Endothelial cell of umbilical vein (primary cell): ENCODE measurements at regions not wholly inside any gene's neighbourhood (a gene's known extent, or its start where the extent isn't known, plus 50 kb on each side); places are given as distances from the start of the nearest gene placed in this dataset.

Experiments used
- BruUV-seq: library from RNA; stranded (reverse); fragments of 400-500 nt; replicated peaks from 2 replicates; lab custom pipeline; 2021; lab: Mats Ljungman, UMichigan
- CTCF ChIA-PET: fragments of 300-600, 350-600 bp; sonication (Branson Sonifier 250); formaldehyde crosslinking; loops from one replicate; lab custom pipeline; 2021; ENCODE audit warnings: antibody characterized with exemption, inconsistent platforms; lab: Charles Lee
- POLR2A ChIA-PET: fragments of 300-600, 350-600 bp; sonication (Branson Sonifier 250); formaldehyde crosslinking; loops from one replicate; lab custom pipeline; 2021; ENCODE audit warnings: antibody characterized with exemption, inconsistent platforms; lab: Charles Lee
- DNase-seq: peaks from one replicate; pipeline ENCODE4 v3.0.0-alpha.2; 2011; ENCODE audit warnings: low read depth, low spot score
- FAIRE-seq: peaks from 2 replicates; lab custom pipeline; 2011; peaks lifted over from hg19 to GRCh38; lab: Jason Lieb, UNC
- H2AFZ ChIP-seq: 2 replicates; pipeline ENCODE4 v1.6.0; 2012; ENCODE audit warnings: low read depth, low read length, control low read depth, inconsistent platforms
- H3K27ac ChIP-seq: 2 replicates; pipeline ENCODE4 v1.5.1; 2011; ENCODE audit warnings: low read depth, mild to moderate bottlenecking, control low read depth, low read length, moderate library complexity; ENCODE audit not compliant: insufficient read depth
- H3K27me3 ChIP-seq, 2 experiments: 2 replicates each; pipeline versions ENCODE4 v1.6.0 to v1.6.1; 2011; ENCODE audit warnings: low read length in 2 of 2, mixed read lengths in 1 of 2; ENCODE audit not compliant: control insufficient read depth in 2 of 2, insufficient read depth in 2 of 2
- H3K36me3 ChIP-seq, 2 experiments: 2 replicates in 1 of 2; 3 replicates in 1 of 2; pipeline ENCODE4 v1.5.1; 2011; ENCODE audit warnings: low read length in 2 of 2, mild to moderate bottlenecking in 1 of 2, moderate library complexity in 1 of 2; ENCODE audit not compliant: control insufficient read depth in 2 of 2, insufficient read depth in 2 of 2; ENCODE audit errors: extremely low read depth in 1 of 2
- H3K4me1 ChIP-seq: 3 replicates; pipeline ENCODE4 v1.5.1; 2011; ENCODE audit warnings: mild to moderate bottlenecking, low read length; ENCODE audit not compliant: control insufficient read depth, insufficient read depth; ENCODE audit errors: extremely low read depth
- H3K4me2 ChIP-seq: 2 replicates; pipeline ENCODE4 v1.6.1; 2011; ENCODE audit warnings: low read length, control low read depth, mixed read lengths; ENCODE audit not compliant: insufficient read depth
- H3K4me3 ChIP-seq, 3 experiments: fragments of 200-600 bp in 1 of 3; sonication (generic), shearing (Covaris generic) in 1 of 3; replicated peaks in 1 of 3; 2 replicates each; pipeline ENCODE4 v1.5.1; 2011 to 2016; ENCODE audit warnings: control low read depth in 3 of 3, low read length in 3 of 3, mild to moderate bottlenecking in 2 of 3, inconsistent platforms in 1 of 3, low read depth in 1 of 3, moderate library complexity in 1 of 3; ENCODE audit not compliant: insufficient read depth in 1 of 3
- H3K79me2 ChIP-seq: 2 replicates; pipeline ENCODE4 v1.6.0; 2012; ENCODE audit warnings: low read length, inconsistent platforms; ENCODE audit not compliant: control insufficient read depth, insufficient read depth
- H3K9ac ChIP-seq: replicated peaks from 2 replicates; pipeline ENCODE3; 2011; ENCODE audit warnings: low read length, control low read depth; ENCODE audit not compliant: insufficient read depth; ENCODE audit errors: extremely low read depth
- H3K9me1 ChIP-seq: replicated peaks from 3 replicates; pipeline ENCODE4 v1.6.0; 2011; ENCODE audit warnings: mild to moderate bottlenecking, low read length; ENCODE audit not compliant: control insufficient read depth, insufficient read depth; ENCODE audit errors: extremely low read depth
- H3K9me3 ChIP-seq: replicated peaks from 2 replicates; pipeline ENCODE4 v1.5.1; 2012; ENCODE audit warnings: low read length, inconsistent platforms; ENCODE audit not compliant: control insufficient read depth, insufficient read depth
- H4K20me1 ChIP-seq: replicated peaks from 2 replicates; pipeline ENCODE3; 2011; ENCODE audit warnings: mild to moderate bottlenecking, low read length; ENCODE audit not compliant: control insufficient read depth, insufficient read depth; ENCODE audit errors: extremely low read depth
- EZH2 ChIP-seq: IDR thresholded peaks from 2 replicates; pipeline ENCODE4 v1.6.1; 2012; ENCODE audit warnings: borderline replicate concordance, low read depth, mild to moderate bottlenecking, moderate library complexity, low read length, inconsistent platforms; ENCODE audit not compliant: severe bottlenecking
- FOS ChIP-seq: IDR thresholded peaks from 2 replicates; pipeline ENCODE4 v1.6.1; 2011; ENCODE audit warnings: mild to moderate bottlenecking, low read length, moderate library complexity, borderline replicate concordance; ENCODE audit not compliant: insufficient read depth
- GATA2 ChIP-seq: IDR thresholded peaks from 2 replicates; pipeline ENCODE4 v1.7.0; 2011; ENCODE audit warnings: low read depth, mild to moderate bottlenecking, moderate library complexity, mixed read lengths, low read length; ENCODE audit not compliant: insufficient read length, insufficient read depth
- JUN ChIP-seq: IDR thresholded peaks from 2 replicates; pipeline ENCODE4 v1.6.1; 2011; ENCODE audit warnings: borderline replicate concordance, low read depth; ENCODE audit not compliant: insufficient read length, insufficient read depth
- MYC ChIP-seq: IDR thresholded peaks from one replicate; pipeline ENCODE4 v1.6.1; 2011; ENCODE audit warnings: mild to moderate bottlenecking, low read depth, low read length
- POLR2A ChIP-seq: IDR thresholded peaks from 2 replicates; pipeline ENCODE4 v1.6.1; 2012; ENCODE audit warnings: low read depth, mild to moderate bottlenecking, control low read depth, low read length
- POLR2AphosphoS5 ChIP-seq: IDR thresholded peaks from 2 replicates; pipeline ENCODE4 v1.6.1; 2012; ENCODE audit warnings: low read depth, mild to moderate bottlenecking, control low read depth, low read length, moderate library complexity; ENCODE audit not compliant: insufficient read depth
- dilution Hi-C: fragments of 300-500 bp; cut with MboI; formaldehyde crosslinking; loops from one replicate; pipeline ENCODE4 v1.15.0; 2019; ENCODE audit warnings: low sequenced_read_pairs; ENCODE audit not compliant: extremely low pct_ligation_motif_present
- intact Hi-C: fragments of 100-400 bp; cut with micrococcal nuclease; formaldehyde crosslinking; loops from one replicate; pipeline ENCODE4 v1.10.0; 2022
- TF ChIP-seq, protein P1 (sequence below), 2 donors: IDR thresholded peaks; 1 replicate in 1 of 2; 2 replicates in 1 of 2; pipeline ENCODE4 v1.5.1; 2011; ENCODE audit warnings: low read length in 2 of 2, mild to moderate bottlenecking in 2 of 2, moderate library complexity in 2 of 2, control low read depth in 1 of 2, inconsistent platforms in 1 of 2, low read depth in 1 of 2; ENCODE audit not compliant: insufficient read depth in 1 of 2; ENCODE audit errors: extremely low read depth in 1 of 2
- TF ChIP-seq, protein P2 (sequence below): IDR thresholded peaks from 2 replicates; pipeline ENCODE4 v1.6.1; 2011; ENCODE audit not compliant: insufficient read depth, insufficient read length

DNA sequence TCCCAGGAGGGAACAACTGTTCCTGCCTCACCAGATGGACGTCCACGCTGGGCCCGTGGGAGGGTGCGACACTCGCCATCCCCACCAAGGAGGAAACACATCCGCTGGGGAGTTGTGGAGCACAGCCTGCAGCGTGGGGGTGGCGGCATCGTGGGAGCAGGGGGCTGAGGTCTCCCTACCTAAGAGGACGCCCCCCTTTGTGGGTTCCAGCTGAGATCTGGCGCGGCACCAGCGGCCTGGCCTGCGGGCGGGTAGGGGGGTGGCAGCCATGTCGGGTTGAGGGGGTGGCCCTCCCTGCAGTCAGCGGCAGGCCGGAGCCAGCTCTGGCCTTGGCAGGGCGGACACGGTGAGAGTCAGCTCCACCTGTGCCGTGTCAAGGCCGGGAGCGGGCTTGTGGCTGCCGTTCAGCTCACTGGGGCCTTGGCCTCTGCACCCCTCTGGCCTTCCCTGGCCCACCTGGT, 116.7 kb upstream of the CIBAR2 start:
- H3K36me3 ChIP-seq = no peaks in the 10 kb centered on the region
- no peaks in the 10 kb centered on the region for H3K27me3 ChIP-seq
- no TSS peak for BruUV-seq
- FAIRE-seq = no peak
- ChIA-PET CTCF (interaction anchor here (1.0 kb wide), 1 partner anchor 16 kb away, joined by 3 read pairs; no protein-coding TSS in a partner anchor), POLR2A (no interaction called here)
- H2AFZ ChIP-seq = no peak overlapping the region
- DNase-seq = no peak
- dilution Hi-C loops = no loop called here
- no peak for TF ChIP-seq MYC
- no peak for TF ChIP-seq POLR2A
- TF ChIP-seq, protein P1, sequence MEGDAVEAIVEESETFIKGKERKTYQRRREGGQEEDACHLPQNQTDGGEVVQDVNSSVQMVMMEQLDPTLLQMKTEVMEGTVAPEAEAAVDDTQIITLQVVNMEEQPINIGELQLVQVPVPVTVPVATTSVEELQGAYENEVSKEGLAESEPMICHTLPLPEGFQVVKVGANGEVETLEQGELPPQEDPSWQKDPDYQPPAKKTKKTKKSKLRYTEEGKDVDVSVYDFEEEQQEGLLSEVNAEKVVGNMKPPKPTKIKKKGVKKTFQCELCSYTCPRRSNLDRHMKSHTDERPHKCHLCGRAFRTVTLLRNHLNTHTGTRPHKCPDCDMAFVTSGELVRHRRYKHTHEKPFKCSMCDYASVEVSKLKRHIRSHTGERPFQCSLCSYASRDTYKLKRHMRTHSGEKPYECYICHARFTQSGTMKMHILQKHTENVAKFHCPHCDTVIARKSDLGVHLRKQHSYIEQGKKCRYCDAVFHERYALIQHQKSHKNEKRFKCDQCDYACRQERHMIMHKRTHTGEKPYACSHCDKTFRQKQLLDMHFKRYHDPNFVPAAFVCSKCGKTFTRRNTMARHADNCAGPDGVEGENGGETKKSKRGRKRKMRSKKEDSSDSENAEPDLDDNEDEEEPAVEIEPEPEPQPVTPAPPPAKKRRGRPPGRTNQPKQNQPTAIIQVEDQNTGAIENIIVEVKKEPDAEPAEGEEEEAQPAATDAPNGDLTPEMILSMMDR (IDR thresholded peaks at IDR 0.05; ENCODE audit: extremely low read depth in 1 of 2, insufficient read depth in 1 of 2, low read depth in 1 of 2, low read length in 2 of 2) = no peak
- TF ChIP-seq FOS = no peak
- TF ChIP-seq, protein P2, sequence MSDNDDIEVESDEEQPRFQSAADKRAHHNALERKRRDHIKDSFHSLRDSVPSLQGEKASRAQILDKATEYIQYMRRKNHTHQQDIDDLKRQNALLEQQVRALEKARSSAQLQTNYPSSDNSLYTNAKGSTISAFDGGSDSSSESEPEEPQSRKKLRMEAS = no peak
- no peak for TF ChIP-seq GATA2
- TF ChIP-seq EZH2 = no peak
- no peak for TF ChIP-seq POLR2AphosphoS5
- no peak for TF ChIP-seq JUN
- no peaks in the 10 kb centered on the region for H3K4me1 ChIP-seq
- no peak overlapping the region for H3K9ac ChIP-seq
- intact Hi-C loops = no loop called here
- no peak overlapping the region for H3K4me2 ChIP-seq
- no peaks in the 10 kb centered on the region for H3K79me2 ChIP-seq
- H3K27ac ChIP-seq = no peak overlapping the region
- no peaks in the 10 kb centered on the region for H3K9me3 ChIP-seq
- no peak overlapping the region for H3K4me3 ChIP-seq
- no peaks in the 10 kb centered on the region for H3K9me1 ChIP-seq
- H4K20me1 ChIP-seq = no peaks in the 10 kb centered on the region
